ENCODE measurements at regions not wholly inside any gene's neighbourhood (a gene's known extent, or its start where the extent isn't known, plus 50 kb on each side); places are given as distances from the start of the nearest gene placed in this dataset.

DNA sequence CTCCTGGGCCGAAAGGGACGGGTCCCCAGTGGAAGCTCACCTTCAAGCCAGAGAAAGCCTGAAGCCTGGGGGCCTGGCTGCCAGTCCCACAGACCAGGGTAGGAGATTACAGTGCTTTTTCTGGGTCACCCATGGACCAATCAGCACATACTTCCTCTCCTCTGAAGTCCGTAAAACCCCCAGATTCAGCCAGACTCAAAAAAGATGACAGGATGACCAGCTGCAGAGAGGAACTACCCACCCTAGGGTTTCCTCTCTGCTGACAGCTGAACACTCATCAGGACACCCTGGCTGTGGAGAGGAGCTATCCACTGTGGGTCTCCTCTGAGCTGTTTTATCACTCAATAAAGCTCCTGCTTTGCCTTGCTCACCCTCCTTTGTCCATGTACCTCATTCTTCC is 78.0 kb downstream of the SAMD9 start:
- Histone ChIP-seq H3K4me1 (ENCODE audit: control insufficient read depth in 2 of 3, insufficient read depth in 2 of 3, low read depth in 1 of 3, low read length in 3 of 3) (peaks cover 0 to 2% (median 0%) of the 10 kb centered on the region in 3 donors), H3K27ac (ENCODE audit: low read depth in 2 of 2, low read length in 2 of 2) (no peak overlapping the region), H3K27me3 (ENCODE audit: control insufficient read depth, insufficient read depth, low read length) (no peaks in the 10 kb centered on the region), H3K9me3 (ENCODE audit: control insufficient read depth in 2 of 3, insufficient read depth in 1 of 3, low read length in 3 of 3) (no peaks in the 10 kb centered on the region), H3K36me3 (ENCODE audit: control insufficient read depth in 2 of 3, insufficient read depth in 3 of 3, low read length in 3 of 3) (no peaks in the 10 kb centered on the region), H3K4me3 (ENCODE audit: low read length in 3 of 3) (no peak overlapping the region), H3K9ac (ENCODE audit: low read length in 3 of 3) (no peak overlapping the region)
- FAIRE-seq (no peak), DNase-seq (no peak)
- TF ChIP-seq, protein P1, sequence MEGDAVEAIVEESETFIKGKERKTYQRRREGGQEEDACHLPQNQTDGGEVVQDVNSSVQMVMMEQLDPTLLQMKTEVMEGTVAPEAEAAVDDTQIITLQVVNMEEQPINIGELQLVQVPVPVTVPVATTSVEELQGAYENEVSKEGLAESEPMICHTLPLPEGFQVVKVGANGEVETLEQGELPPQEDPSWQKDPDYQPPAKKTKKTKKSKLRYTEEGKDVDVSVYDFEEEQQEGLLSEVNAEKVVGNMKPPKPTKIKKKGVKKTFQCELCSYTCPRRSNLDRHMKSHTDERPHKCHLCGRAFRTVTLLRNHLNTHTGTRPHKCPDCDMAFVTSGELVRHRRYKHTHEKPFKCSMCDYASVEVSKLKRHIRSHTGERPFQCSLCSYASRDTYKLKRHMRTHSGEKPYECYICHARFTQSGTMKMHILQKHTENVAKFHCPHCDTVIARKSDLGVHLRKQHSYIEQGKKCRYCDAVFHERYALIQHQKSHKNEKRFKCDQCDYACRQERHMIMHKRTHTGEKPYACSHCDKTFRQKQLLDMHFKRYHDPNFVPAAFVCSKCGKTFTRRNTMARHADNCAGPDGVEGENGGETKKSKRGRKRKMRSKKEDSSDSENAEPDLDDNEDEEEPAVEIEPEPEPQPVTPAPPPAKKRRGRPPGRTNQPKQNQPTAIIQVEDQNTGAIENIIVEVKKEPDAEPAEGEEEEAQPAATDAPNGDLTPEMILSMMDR (IDR thresholded peaks at IDR 0.05; ENCODE audit: borderline replicate concordance, extremely low read depth, insufficient read depth), result no peak
- intact Hi-C loops (cut with DNase I), result no loop called here

DNA sequence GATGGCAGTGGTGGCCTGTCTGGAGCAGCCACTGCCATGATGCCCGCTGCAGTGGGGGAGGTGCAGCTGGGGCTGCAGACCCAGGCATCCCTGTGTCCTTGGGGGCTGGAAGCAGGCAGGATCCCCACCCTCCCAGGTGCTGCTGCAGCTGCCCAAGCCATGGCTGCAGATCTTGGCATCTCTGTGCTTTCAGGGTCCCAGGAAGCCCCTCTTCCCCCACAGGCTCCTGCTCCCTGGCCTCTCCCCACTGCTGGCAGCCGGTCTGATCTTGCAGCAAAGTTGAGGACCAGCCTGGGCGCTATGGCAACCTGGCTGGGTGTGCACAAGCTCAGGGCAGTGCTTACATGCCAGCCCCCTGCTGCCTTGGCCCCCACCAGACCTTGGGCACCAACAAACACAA is 78.5 kb downstream of the SAMD9 start:
- H3K4me3 ChIP-seq (ENCODE audit: low read length in 3 of 3), result no peak overlapping the region
- peaks cover 0 to 2% (median 0%) of the 10 kb centered on the region in 3 donors for H3K4me1 ChIP-seq (ENCODE audit: control insufficient read depth in 2 of 3, insufficient read depth in 2 of 3, low read depth in 1 of 3, low read length in 3 of 3)
- no peak overlapping the region for H3K27ac ChIP-seq (ENCODE audit: low read depth in 2 of 2, low read length in 2 of 2)
- intact Hi-C loops (cut with DNase I), result no loop called here
- H3K9me3 ChIP-seq (ENCODE audit: control insufficient read depth in 2 of 3, insufficient read depth in 1 of 3, low read length in 3 of 3), result no peaks in the 10 kb centered on the region
- TF ChIP-seq, protein P1 (IDR thresholded peaks at IDR 0.05; ENCODE audit: borderline replicate concordance, extremely low read depth, insufficient read depth), result no peak
- no peaks in the 10 kb centered on the region for H3K27me3 ChIP-seq (ENCODE audit: control insufficient read depth, insufficient read depth, low read length)
- H3K9ac ChIP-seq (ENCODE audit: low read length in 3 of 3), result no peak overlapping the region
- no peaks in the 10 kb centered on the region for H3K36me3 ChIP-seq (ENCODE audit: control insufficient read depth in 2 of 3, insufficient read depth in 3 of 3, low read length in 3 of 3)
- no peak for FAIRE-seq
- DNase-seq, result no peak

DNA sequence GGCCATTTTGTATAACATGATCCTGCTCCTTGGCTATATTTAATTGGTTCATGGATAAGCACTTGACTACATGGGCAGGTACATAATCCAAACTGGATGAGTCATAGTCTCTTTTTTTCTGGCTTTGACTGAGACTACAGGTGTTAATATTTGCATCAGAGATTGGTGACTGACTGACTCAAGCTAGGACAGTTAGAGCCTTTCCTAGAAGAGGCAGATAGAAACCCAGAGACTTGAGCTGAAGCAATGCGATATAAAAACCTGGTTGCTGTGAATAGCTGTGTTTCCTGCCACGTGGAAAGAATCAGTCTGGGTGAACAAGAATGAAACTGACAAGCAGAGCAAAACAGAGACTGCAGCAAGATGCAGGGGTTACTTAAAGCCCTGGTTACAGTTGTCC is 81.0 kb downstream of the SAMD9 start:
- intact Hi-C loops (cut with DNase I), result no loop called here
- no peaks in the 10 kb centered on the region for H3K4me1 ChIP-seq (ENCODE audit: control insufficient read depth in 2 of 3, insufficient read depth in 2 of 3, low read depth in 1 of 3, low read length in 3 of 3)
- H3K9ac ChIP-seq (ENCODE audit: low read length in 3 of 3), result no peak overlapping the region
- no peak overlapping the region for H3K4me3 ChIP-seq (ENCODE audit: low read length in 3 of 3)
- H3K27ac ChIP-seq (ENCODE audit: low read depth in 2 of 2, low read length in 2 of 2), result no peak overlapping the region
- H3K27me3 ChIP-seq (ENCODE audit: control insufficient read depth, insufficient read depth, low read length), result no peaks in the 10 kb centered on the region
- peaks cover 0 to under 1% (median 0%) of the 10 kb centered on the region in 3 donors for H3K9me3 ChIP-seq (ENCODE audit: control insufficient read depth in 2 of 3, insufficient read depth in 1 of 3, low read length in 3 of 3)
- TF ChIP-seq, protein P1 (IDR thresholded peaks at IDR 0.05; ENCODE audit: borderline replicate concordance, extremely low read depth, insufficient read depth), result no peak
- no peak for FAIRE-seq
- no peaks in the 10 kb centered on the region for H3K36me3 ChIP-seq (ENCODE audit: control insufficient read depth in 2 of 3, insufficient read depth in 3 of 3, low read length in 3 of 3)
- DNase-seq, result no peak

DNA sequence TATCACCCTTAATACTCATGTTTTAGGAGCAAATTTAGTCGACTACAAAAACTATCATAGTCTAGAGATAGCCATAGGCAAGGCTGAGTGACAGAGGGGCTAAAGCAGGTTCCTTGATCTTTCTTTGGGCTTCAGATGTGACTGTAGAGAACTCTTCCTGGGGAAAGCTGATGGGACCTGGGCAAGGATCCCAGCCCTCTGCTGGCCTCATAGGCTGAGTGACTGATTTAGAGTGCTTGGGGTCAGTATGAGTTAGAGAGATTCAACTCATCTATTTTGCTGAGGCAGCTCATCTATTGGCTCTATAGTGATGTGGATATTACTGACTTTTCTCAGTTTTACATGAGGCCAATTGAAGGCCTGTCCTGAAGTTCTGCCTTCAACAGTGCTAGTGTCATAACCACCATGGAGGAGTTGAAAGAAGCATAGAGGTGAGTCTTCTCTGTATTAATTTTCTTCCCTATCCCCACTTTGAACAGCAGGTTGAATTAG is 81.6 kb downstream of the SAMD9 start:
- intact Hi-C loops (cut with DNase I), result no loop called here
- H3K9me3 ChIP-seq (ENCODE audit: control insufficient read depth in 2 of 3, insufficient read depth in 1 of 3, low read length in 3 of 3), result peaks cover 0 to 3% (median 0%) of the 10 kb centered on the region in 3 donors
- no peak overlapping the region for H3K4me3 ChIP-seq (ENCODE audit: low read length in 3 of 3)
- H3K27me3 ChIP-seq (ENCODE audit: control insufficient read depth, insufficient read depth, low read length), result no peaks in the 10 kb centered on the region
- no peaks in the 10 kb centered on the region for H3K4me1 ChIP-seq (ENCODE audit: control insufficient read depth in 2 of 3, insufficient read depth in 2 of 3, low read depth in 1 of 3, low read length in 3 of 3)
- TF ChIP-seq, protein P1 (IDR thresholded peaks at IDR 0.05; ENCODE audit: borderline replicate concordance, extremely low read depth, insufficient read depth), result no peak
- H3K27ac ChIP-seq (ENCODE audit: low read depth in 2 of 2, low read length in 2 of 2), result no peak overlapping the region
- no peak overlapping the region for H3K9ac ChIP-seq (ENCODE audit: low read length in 3 of 3)
- FAIRE-seq, result no peak
- no peaks in the 10 kb centered on the region for H3K36me3 ChIP-seq (ENCODE audit: control insufficient read depth in 2 of 3, insufficient read depth in 3 of 3, low read length in 3 of 3)
- DNase-seq, result no peak
